ENCODE measurements at regions not wholly inside any gene's neighbourhood (a gene's known extent, or its start where the extent isn't known, plus 50 kb on each side); places are given as distances from the start of the nearest gene placed in this dataset.
"Not testable (repeated sequence)": the region's sequence is repeated elsewhere in the genome, so short reads cannot be mapped to it uniquely, and the experiment has no call there.

- DNase-seq (ENCODE audit: low read depth): no peak
Observed at GRCh38 chr4:122973465-122973864, 51.1 kb upstream of the NUDT6 start.

GRCh38 chr4:122976111-122976510, 53.7 kb upstream of the NUDT6 start:
- no peak for DNase-seq (ENCODE audit: low read depth)

- DNase-seq (ENCODE audit: low read depth): no peak
Observed at GRCh38 chr4:122977103-122977502, 54.7 kb upstream of the NUDT6 start.

- DNase-seq (ENCODE audit: low read depth): no peak
Observed at GRCh38 chr4:122978109-122978508, 55.7 kb upstream of the NUDT6 start.

GRCh38 chr4:122978789-122979188, 56.4 kb upstream of the NUDT6 start:
- no peak for DNase-seq (ENCODE audit: low read depth)

- no peak for DNase-seq (ENCODE audit: low read depth)
Observed at GRCh38 chr4:122980860-122981259, 58.5 kb upstream of the NUDT6 start.

GRCh38 chr4:122988696-122989095, 66.3 kb upstream of the NUDT6 start:
- no peak for DNase-seq (ENCODE audit: low read depth)

GRCh38 chr4:122990891-122991290, 68.5 kb upstream of the NUDT6 start:
- no peak for DNase-seq (ENCODE audit: low read depth)

GRCh38 chr4:122992057-122992456, 69.7 kb upstream of the NUDT6 start:
- DNase-seq (ENCODE audit: low read depth): peak; percentile 28

GRCh38 chr4:122992641-122993040, 70.2 kb upstream of the NUDT6 start:
- DNase-seq (ENCODE audit: low read depth): no peak

- no peak for DNase-seq (ENCODE audit: low read depth)
Observed at GRCh38 chr4:122996350-122996749, 74.0 kb upstream of the NUDT6 start.

GRCh38 chr4:122997463-122998101, 75.2 kb upstream of the NUDT6 start:
- DNase-seq (ENCODE audit: low read depth): no peak

- DNase-seq (ENCODE audit: low read depth): not testable (repeated sequence)
Observed at GRCh38 chr4:123004079-123004478, 81.7 kb upstream of the NUDT6 start.

GRCh38 chr4:123005126-123005525, 82.7 kb upstream of the NUDT6 start:
- not testable (repeated sequence) for DNase-seq (ENCODE audit: low read depth)

GRCh38 chr4:123007679-123008078, 85.3 kb upstream of the NUDT6 start:
- no peak for DNase-seq (ENCODE audit: low read depth)

GRCh38 chr4:123012416-123012815, 90.0 kb upstream of the NUDT6 start:
- not testable (repeated sequence) for DNase-seq (ENCODE audit: low read depth)

- no peak for DNase-seq (ENCODE audit: low read depth)
Observed at GRCh38 chr4:123014038-123014437, 91.6 kb upstream of the NUDT6 start.

GRCh38 chr4:123017078-123017477, 94.7 kb upstream of the NUDT6 start:
- DNase-seq (ENCODE audit: low read depth): no peak

GRCh38 chr4:123017636-123018395, 95.4 kb upstream of the NUDT6 start:
- DNase-seq (ENCODE audit: low read depth): peak; percentile 45

- DNase-seq (ENCODE audit: low read depth): no peak
Observed at GRCh38 chr4:123018396-123018775, 96.0 kb upstream of the NUDT6 start.

- DNase-seq (ENCODE audit: low read depth): no peak
Observed at GRCh38 chr4:123020285-123020684, 97.9 kb upstream of the NUDT6 start.

- DNase-seq (ENCODE audit: low read depth): no peak
Observed at GRCh38 chr4:123023647-123024046, 101.2 kb upstream of the NUDT6 start.

- DNase-seq (ENCODE audit: low read depth): no peak
Observed at GRCh38 chr4:123024710-123025109, 102.3 kb upstream of the NUDT6 start.

- DNase-seq (ENCODE audit: low read depth): no peak
Observed at GRCh38 chr4:123025398-123025797, 103.0 kb upstream of the NUDT6 start.

Data from GM04504 (cell line).